Erythroblast (primary cell): ENCODE measurements at regions not wholly inside any gene's neighbourhood (a gene's known extent, or its start where the extent isn't known, plus 50 kb on each side); places are given as distances from the start of the nearest gene placed in this dataset.

Experiments used
- GATA1 ChIP-seq: IDR thresholded peaks from 2 replicates; pipeline ENCODE4 v1.6.1; 2011; ENCODE audit warnings: low read depth, mild to moderate bottlenecking, control low read depth, low read length, moderate library complexity
- POLR2A ChIP-seq: IDR thresholded peaks from 2 replicates; pipeline ENCODE4 v1.6.1; 2011; ENCODE audit warnings: mild to moderate bottlenecking, low read length

GRCh38 chr17:5838661-5839300, 231.4 kb upstream of the WSCD1 start:
- TF ChIP-seq POLR2A (no peak), GATA1 (no peak)
